Left kidney (tissue), 1 donor: ENCODE measurements at regions not wholly inside any gene's neighbourhood (a gene's known extent, or its start where the extent isn't known, plus 50 kb on each side); places are given as distances from the start of the nearest gene placed in this dataset.
"Not testable (repeated sequence)": the region's sequence is repeated elsewhere in the genome, so short reads cannot be mapped to it uniquely, and the experiment has no call there.

Experiments
- DNase-seq: peaks from one replicate; pipeline ENCODE4 v3.0.0-alpha.2; 2013

- no peak for DNase-seq
Observed at GRCh38 chr21:15616864-15617574, 112.8 kb upstream of the USP25 start.

- DNase-seq = no peak
Observed at GRCh38 chr21:15617964-15618363, 111.8 kb upstream of the USP25 start.

- no peak for DNase-seq
Observed at GRCh38 chr21:15620892-15621291, 108.9 kb upstream of the USP25 start.

GRCh38 chr21:15624646-15625045, 105.1 kb upstream of the USP25 start:
- DNase-seq = no peak

GRCh38 chr21:15625363-15625762, 104.4 kb upstream of the USP25 start:
- DNase-seq = no peak

GRCh38 chr21:15626031-15626430, 103.8 kb upstream of the USP25 start:
- DNase-seq = no peak

- no peak for DNase-seq
Observed at GRCh38 chr21:15627011-15627410, 102.8 kb upstream of the USP25 start.

- no peak for DNase-seq
Observed at GRCh38 chr21:15627823-15628222, 102.0 kb upstream of the USP25 start.

- no peak for DNase-seq
Observed at GRCh38 chr21:15631342-15631741, 98.4 kb upstream of the USP25 start.

GRCh38 chr21:15634541-15634940, 95.2 kb upstream of the USP25 start:
- DNase-seq = not testable (repeated sequence)

GRCh38 chr21:15638856-15639549, 90.8 kb upstream of the USP25 start:
- DNase-seq = no peak

- DNase-seq = not testable (repeated sequence)
Observed at GRCh38 chr21:15640113-15640512, 89.7 kb upstream of the USP25 start.

- no peak for DNase-seq
Observed at GRCh38 chr21:15644489-15644888, 85.3 kb upstream of the USP25 start.

GRCh38 chr21:15645830-15646229, 84.0 kb upstream of the USP25 start:
- no peak for DNase-seq

- no peak for DNase-seq
Observed at GRCh38 chr21:15650735-15651134, 79.0 kb upstream of the USP25 start.

GRCh38 chr21:15651172-15651571, 78.6 kb upstream of the USP25 start:
- DNase-seq = no peak

- no peak for DNase-seq
Observed at GRCh38 chr21:15653710-15654109, 76.1 kb upstream of the USP25 start.

GRCh38 chr21:15654171-15654570, 75.6 kb upstream of the USP25 start:
- no peak for DNase-seq

GRCh38 chr21:15659753-15660422, 69.9 kb upstream of the USP25 start:
- DNase-seq = peak; percentile 77

- DNase-seq = no peak
Observed at GRCh38 chr21:15660423-15660804, 69.4 kb upstream of the USP25 start.

GRCh38 chr21:15667010-15667409, 62.8 kb upstream of the USP25 start:
- DNase-seq = no peak

GRCh38 chr21:15667819-15668218, 62.0 kb upstream of the USP25 start:
- DNase-seq = no peak

GRCh38 chr21:15669247-15669646, 60.5 kb upstream of the USP25 start:
- DNase-seq = no peak
